Suprapubic skin (tissue), 3 donors: ENCODE measurements at regions not wholly inside any gene's neighbourhood (a gene's known extent, or its start where the extent isn't known, plus 50 kb on each side); places are given as distances from the start of the nearest gene placed in this dataset.

Experiments
- POLR2A ChIP-seq, 2 donors: fragments of 450-650 bp; IDR thresholded peaks; one replicate each; pipeline ENCODE4 v1.6.1; 2017; ENCODE audit warnings: antibody characterized with exemption in 2 of 2, mild to moderate bottlenecking in 2 of 2, moderate library complexity in 2 of 2
- TF ChIP-seq, protein P1 (sequence below), 2 donors: fragments of 200-600 bp in 1 of 2; fragments of 450-650 bp in 1 of 2; sonication (generic) in 1 of 2; IDR thresholded peaks; one replicate each; pipeline ENCODE4 v1.5.1; 2016 to 2019; ENCODE audit warnings: antibody characterized with exemption in 2 of 2, mild to moderate bottlenecking in 1 of 2, moderate library complexity in 1 of 2

GRCh38 chr14:71430321-71430677, 501.9 kb upstream of the RGS6 start:
- TF ChIP-seq, protein P1, sequence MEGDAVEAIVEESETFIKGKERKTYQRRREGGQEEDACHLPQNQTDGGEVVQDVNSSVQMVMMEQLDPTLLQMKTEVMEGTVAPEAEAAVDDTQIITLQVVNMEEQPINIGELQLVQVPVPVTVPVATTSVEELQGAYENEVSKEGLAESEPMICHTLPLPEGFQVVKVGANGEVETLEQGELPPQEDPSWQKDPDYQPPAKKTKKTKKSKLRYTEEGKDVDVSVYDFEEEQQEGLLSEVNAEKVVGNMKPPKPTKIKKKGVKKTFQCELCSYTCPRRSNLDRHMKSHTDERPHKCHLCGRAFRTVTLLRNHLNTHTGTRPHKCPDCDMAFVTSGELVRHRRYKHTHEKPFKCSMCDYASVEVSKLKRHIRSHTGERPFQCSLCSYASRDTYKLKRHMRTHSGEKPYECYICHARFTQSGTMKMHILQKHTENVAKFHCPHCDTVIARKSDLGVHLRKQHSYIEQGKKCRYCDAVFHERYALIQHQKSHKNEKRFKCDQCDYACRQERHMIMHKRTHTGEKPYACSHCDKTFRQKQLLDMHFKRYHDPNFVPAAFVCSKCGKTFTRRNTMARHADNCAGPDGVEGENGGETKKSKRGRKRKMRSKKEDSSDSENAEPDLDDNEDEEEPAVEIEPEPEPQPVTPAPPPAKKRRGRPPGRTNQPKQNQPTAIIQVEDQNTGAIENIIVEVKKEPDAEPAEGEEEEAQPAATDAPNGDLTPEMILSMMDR (IDR thresholded peaks at IDR 0.05) = no peak
- TF ChIP-seq POLR2A (IDR thresholded peaks at IDR 0.05) = no peak
